HepG2 (cell line): ENCODE measurements at regions not wholly inside any gene's neighbourhood (a gene's known extent, or its start where the extent isn't known, plus 50 kb on each side); places are given as distances from the start of the nearest gene placed in this dataset.
"Not testable (repeated sequence)": the region's sequence is repeated elsewhere in the genome, so short reads cannot be mapped to it uniquely, and the experiment has no call there.

Experiments used
- ATAC-seq: fragments of 200-7000 bp; cut with Tn5 transposase; 3 replicates; pipeline ENCODE4 v1.9.1; 2020; ENCODE audit warnings: mild to moderate bottlenecking, moderate library complexity
- BruUV-seq: library from RNA; stranded (reverse); fragments of 400-500 nt; replicated peaks from 2 replicates; lab custom pipeline; 2021; lab: Mats Ljungman, UMichigan
- CTCF ChIA-PET: fragments of 300-600 bp; formaldehyde crosslinking; extraction: SDS; loops from one replicate; lab custom pipeline; 2021; ENCODE audit warnings: low total read pairs, inconsistent platforms, low intra/inter-chr PET ratio; lab: Yijun Ruan, JAX
- POLR2A ChIA-PET: fragments of 350-600 bp; sonication (Branson Sonifier 250); formaldehyde crosslinking; loops from one replicate; lab custom pipeline; 2020; ENCODE audit warnings: antibody characterized with exemption, inconsistent platforms; lab: Yijun Ruan, JAX
- DNase-seq: peaks from one replicate; pipeline ENCODE4 v3.0.0-alpha.2; 2015; ENCODE audit warnings: low spot score
- FAIRE-seq: peaks from 3 replicates; lab custom pipeline; 2011; peaks lifted over from hg19 to GRCh38; lab: Jason Lieb, UNC
- H2AFZ ChIP-seq: one replicate; pipeline ENCODE4 v1.6.1; 2011; ENCODE audit warnings: low read length, inconsistent platforms
- H3K27ac ChIP-seq: fragments of 300-600 bp; 3 replicates; pipeline ENCODE4 v1.8.0; 2011; ENCODE audit warnings: mixed run types, mild to moderate bottlenecking, mixed read lengths, low read length, inconsistent platforms; ENCODE audit not compliant: insufficient read depth; ENCODE audit errors: extremely low read length
- H3K27me3 ChIP-seq, 2 experiments: fragments of 200-600 bp in 1 of 2; 2 replicates in 1 of 2; 3 replicates in 1 of 2; pipeline versions ENCODE4 v1.6.0 to v1.8.0; 2011; ENCODE audit warnings: low read length in 2 of 2, mild to moderate bottlenecking in 2 of 2, moderate library complexity in 2 of 2, inconsistent platforms in 1 of 2; ENCODE audit not compliant: insufficient read depth in 2 of 2, control insufficient read depth in 1 of 2
- H3K36me3 ChIP-seq, 2 experiments: fragments of 200-600 bp in 1 of 2; replicated peaks in 1 of 2; 2 replicates in 1 of 2; 3 replicates in 1 of 2; pipeline versions ENCODE4 v1.5.1 to v1.8.0; 2011; ENCODE audit warnings: low read length in 2 of 2, inconsistent platforms in 1 of 2; ENCODE audit not compliant: insufficient read depth in 2 of 2, control insufficient read depth in 1 of 2
- H3K4me1 ChIP-seq: 2 replicates; pipeline ENCODE4 v1.5.1; 2012; ENCODE audit warnings: low read length, inconsistent platforms; ENCODE audit not compliant: insufficient read depth
- H3K4me2 ChIP-seq: 2 replicates; pipeline ENCODE4 v1.6.0; 2011; ENCODE audit warnings: low read depth, low read length, inconsistent platforms
- H3K4me3 ChIP-seq, 3 experiments: fragments of 200-600 bp in 1 of 3; sonication (generic), shearing (Covaris generic) in 1 of 3; replicated peaks in 1 of 3; 2 replicates each; pipeline ENCODE4 v1.5.1; 2011 to 2016; ENCODE audit warnings: low read length in 3 of 3, inconsistent platforms in 2 of 3, low read depth in 2 of 3, mild to moderate bottlenecking in 2 of 3, control low read depth in 1 of 3, mixed read lengths in 1 of 3; ENCODE audit not compliant: insufficient read depth in 1 of 3
- H3K79me2 ChIP-seq: one replicate; pipeline ENCODE4 v1.6.1; 2011; ENCODE audit warnings: low read length, inconsistent platforms; ENCODE audit not compliant: insufficient read depth
- H3K9ac ChIP-seq: 2 replicates; pipeline ENCODE4 v1.6.0; 2011; ENCODE audit warnings: mild to moderate bottlenecking, low read depth, low read length, inconsistent platforms; ENCODE audit not compliant: insufficient read depth
- H3K9me3 ChIP-seq: 2 replicates; pipeline ENCODE4 v1.5.1; 2012; ENCODE audit warnings: mild to moderate bottlenecking, low read length
- H4K20me1 ChIP-seq: 2 replicates; pipeline ENCODE4 v1.6.0; 2011; ENCODE audit warnings: inconsistent platforms, mild to moderate bottlenecking, low read length, moderate library complexity; ENCODE audit not compliant: insufficient read depth
- SOX13 ChIP-seq, 3 experiments: fragments of 450-650 bp in 1 of 3; sonication (generic) in 1 of 3; formaldehyde crosslinking in 1 of 3; IDR thresholded peaks in 2 of 3; conservative IDR thresholded peaks in 1 of 3; 2 replicates each; pipeline versions ENCODE4 v1.5.0 to v1.6.1; 2016 to 2020; ENCODE audit warnings: antibody characterized with exemption in 1 of 3, mild to moderate bottlenecking in 1 of 3, missing compliant biosample characterization in 1 of 3, missing genetic modification reagents in 1 of 3, moderate library complexity in 1 of 3
- WGBS: methylation state at CpG from one replicate; pipeline ENCODE4 v1.1.6; 2017; ENCODE audit warnings: low lambda C conversion rate; 5-methylcytosine and 5-hydroxymethylcytosine counted together
- in situ Hi-C: cut with HindIII; loops from 2 replicates; pipeline ENCODE4 v1.10.0; 2017; ENCODE audit warnings: low pct_unique_long_range_greater_than_20kb; ENCODE audit not compliant: extremely low pct_ligation_motif_present
- intact Hi-C: fragments of 100-400 bp; cut with micrococcal nuclease; formaldehyde crosslinking; loops from one replicate; pipeline ENCODE4 v1.10.0; 2022; ENCODE audit not compliant: unreplicated experiment
- TF ChIP-seq, protein P1 (sequence below): sonication (generic); formaldehyde crosslinking; conservative IDR thresholded peaks from 2 replicates; pipeline ENCODE4 v1.4.0; 2020; ENCODE audit warnings: missing genetic modification reagents

DNA sequence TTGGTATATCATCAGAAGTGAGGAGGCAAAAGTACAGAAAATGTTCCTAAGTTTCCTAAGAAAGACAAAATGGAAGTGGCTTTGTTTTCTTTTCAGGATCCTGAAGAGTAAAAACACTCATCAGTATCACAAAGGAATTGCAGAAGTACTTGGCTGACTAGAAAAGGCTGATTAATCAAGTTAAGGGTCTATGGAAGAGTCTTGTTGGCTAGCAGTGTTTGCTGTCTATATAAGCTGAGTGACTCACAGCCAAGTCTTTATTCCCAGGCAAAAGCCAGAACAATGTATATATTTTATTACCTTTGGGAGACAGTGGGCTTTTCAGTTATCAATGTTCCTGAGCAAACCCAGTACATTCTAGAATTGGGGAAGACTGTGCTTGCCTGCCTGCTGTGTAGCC lies 777.0 kb downstream of the PLA2G4A start:
- no peak for FAIRE-seq
- H3K4me2 ChIP-seq, result no peak overlapping the region
- no peak for DNase-seq
- H2AFZ ChIP-seq, result no peak overlapping the region
- no peak overlapping the region for H3K27ac ChIP-seq
- ChIA-PET CTCF (no interaction called here), POLR2A (no interaction called here)
- H3K79me2 ChIP-seq, result no peaks in the 10 kb centered on the region
- in situ Hi-C loops, result no loop called here
- TF ChIP-seq, protein P1, sequence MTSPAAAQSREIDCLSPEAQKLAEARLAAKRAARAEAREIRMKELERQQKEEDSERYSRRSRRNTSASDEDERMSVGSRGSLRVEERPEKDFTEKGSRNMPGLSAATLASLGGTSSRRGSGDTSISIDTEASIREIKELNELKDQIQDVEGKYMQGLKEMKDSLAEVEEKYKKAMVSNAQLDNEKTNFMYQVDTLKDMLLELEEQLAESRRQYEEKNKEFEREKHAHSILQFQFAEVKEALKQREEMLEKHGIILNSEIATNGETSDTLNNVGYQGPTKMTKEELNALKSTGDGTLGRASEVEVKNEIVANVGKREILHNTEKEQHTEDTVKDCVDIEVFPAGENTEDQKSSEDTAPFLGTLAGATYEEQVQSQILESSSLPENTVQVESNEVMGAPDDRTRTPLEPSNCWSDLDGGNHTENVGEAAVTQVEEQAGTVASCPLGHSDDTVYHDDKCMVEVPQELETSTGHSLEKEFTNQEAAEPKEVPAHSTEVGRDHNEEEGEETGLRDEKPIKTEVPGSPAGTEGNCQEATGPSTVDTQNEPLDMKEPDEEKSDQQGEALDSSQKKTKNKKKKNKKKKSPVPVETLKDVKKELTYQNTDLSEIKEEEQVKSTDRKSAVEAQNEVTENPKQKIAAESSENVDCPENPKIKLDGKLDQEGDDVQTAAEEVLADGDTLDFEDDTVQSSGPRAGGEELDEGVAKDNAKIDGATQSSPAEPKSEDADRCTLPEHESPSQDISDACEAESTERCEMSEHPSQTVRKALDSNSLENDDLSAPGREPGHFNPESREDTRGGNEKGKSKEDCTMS (CRISPR knock-in tag), result no peak
- TF ChIP-seq SOX13 (IDR thresholded peaks at IDR 0.05), result no peak
- no peak for TF ChIP-seq SOX13 (CRISPR knock-in tag; conservative IDR thresholded peaks at IDR 0.05 in 1 of 2, IDR thresholded peaks at IDR 0.05 in 1 of 2)
- BruUV-seq, result no TSS peak
- H3K4me3 ChIP-seq, result no peak overlapping the region
- no peaks in the 10 kb centered on the region for H3K36me3 ChIP-seq
- H3K9me3 ChIP-seq, result peaks cover 6% of the 10 kb centered on the region; the same call in 1 of the 2 replicates
- H3K27me3 ChIP-seq, result no peaks in the 10 kb centered on the region
- no peaks in the 10 kb centered on the region for H3K4me1 ChIP-seq
- no peak for ATAC-seq
- H4K20me1 ChIP-seq, result no peaks in the 10 kb centered on the region
- H3K9ac ChIP-seq, result no peak overlapping the region
- intact Hi-C loops, result no loop called here

DNA sequence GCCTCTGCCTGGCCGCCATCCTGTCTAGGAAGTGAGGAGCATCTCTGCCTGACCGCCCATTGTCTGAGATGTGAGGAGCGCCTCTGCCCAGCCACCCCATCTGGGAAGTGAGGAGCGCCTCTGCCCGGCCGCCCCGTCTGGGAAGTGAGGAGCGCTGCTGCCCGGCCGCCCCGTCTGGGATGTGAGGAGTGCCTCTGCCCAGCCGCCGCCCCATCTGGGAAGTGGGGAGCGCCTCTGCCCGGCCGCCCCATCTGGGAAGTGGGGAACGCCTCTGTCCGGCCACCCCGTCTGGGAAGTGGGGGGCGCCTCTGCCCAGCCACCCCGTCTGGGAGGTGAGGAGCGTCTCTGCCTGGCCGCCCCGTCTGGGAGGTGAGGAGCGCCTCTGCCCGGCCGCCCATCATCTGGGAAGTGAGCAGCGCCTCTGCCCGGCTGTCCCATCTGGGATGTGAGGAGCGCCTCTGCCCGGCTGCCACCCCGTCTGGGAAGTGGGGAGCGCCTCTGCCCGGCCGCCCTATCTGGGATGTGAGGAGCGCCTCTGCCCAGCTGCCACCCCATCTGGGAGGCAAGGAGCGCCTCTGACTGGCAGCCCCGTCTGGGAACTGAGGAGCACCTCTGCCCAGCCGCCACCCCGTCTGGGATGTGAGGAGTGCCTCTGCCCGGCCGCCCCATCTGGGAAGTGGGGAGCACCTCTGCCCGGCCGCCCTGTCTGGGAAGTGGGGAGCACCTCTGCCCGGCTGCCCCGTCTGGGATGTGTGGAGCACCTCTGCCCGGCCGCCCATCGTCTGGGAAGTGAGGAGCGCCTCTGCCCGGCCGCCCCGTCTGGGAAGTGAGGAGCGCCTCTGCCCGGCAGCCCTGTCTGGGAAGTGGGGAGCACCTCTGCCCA lies 787.3 kb downstream of the PLA2G4A start:
- DNase-seq, ATAC-seq, H3K27ac ChIP-seq, H4K20me1 ChIP-seq, CTCF ChIA-PET, H3K79me2 ChIP-seq, H3K4me3 ChIP-seq, POLR2A ChIA-PET, in situ Hi-C loops, BruUV-seq, H3K4me2 ChIP-seq, H2AFZ ChIP-seq, intact Hi-C loops, FAIRE-seq, H3K36me3 ChIP-seq, H3K4me1 ChIP-seq, H3K9ac ChIP-seq, H3K27me3 ChIP-seq: not testable (repeated sequence)
- peaks cover 20% of the 10 kb centered on the region for H3K9me3 ChIP-seq
- 88% methylated on average over 3 of the region's 55 CpGs for WGBS

DNA sequence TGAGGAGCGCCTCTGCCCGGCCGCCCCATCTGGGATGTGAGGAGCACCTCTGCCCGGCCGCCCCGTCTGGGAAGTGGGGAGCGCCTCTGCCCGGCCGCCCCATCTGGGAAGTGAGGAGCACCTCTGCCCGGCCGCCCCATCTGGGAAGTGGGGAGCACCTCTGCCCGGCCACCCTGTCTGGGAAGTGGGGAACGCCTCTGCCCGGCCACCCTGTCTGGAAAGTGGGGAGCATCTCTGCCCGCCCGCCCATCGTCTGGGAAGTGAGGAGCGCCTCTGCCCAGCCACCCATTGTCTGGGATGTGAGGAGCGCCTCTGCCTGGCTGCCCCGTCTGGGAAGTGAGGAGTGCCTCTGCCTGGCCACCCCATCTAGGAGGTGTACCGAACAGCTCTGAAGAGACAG lies 788.1 kb downstream of the PLA2G4A start:
- 76% methylated on average over 11 of the region's 21 CpGs for WGBS
- H3K79me2 ChIP-seq, H3K27me3 ChIP-seq, POLR2A ChIA-PET, intact Hi-C loops, CTCF ChIA-PET, ATAC-seq, H3K4me2 ChIP-seq, H4K20me1 ChIP-seq, in situ Hi-C loops, H3K9ac ChIP-seq, H3K27ac ChIP-seq, H3K4me3 ChIP-seq, H3K36me3 ChIP-seq, FAIRE-seq, BruUV-seq, DNase-seq, H2AFZ ChIP-seq, H3K4me1 ChIP-seq: not testable (repeated sequence)
- H3K9me3 ChIP-seq, result peaks cover 20% of the 10 kb centered on the region
